HG03378 (cell line): ENCODE measurements at regions not wholly inside any gene's neighbourhood (a gene's known extent, or its start where the extent isn't known, plus 50 kb on each side); places are given as distances from the start of the nearest gene placed in this dataset.

Experiments
- ATAC-seq: cut with Tn5 transposase; IDR thresholded peaks from one replicate; pipeline ENCODE4 v1.9.1; 2021; ENCODE audit warnings: mild to moderate bottlenecking, moderate library complexity; ENCODE audit not compliant: unreplicated experiment

DNA sequence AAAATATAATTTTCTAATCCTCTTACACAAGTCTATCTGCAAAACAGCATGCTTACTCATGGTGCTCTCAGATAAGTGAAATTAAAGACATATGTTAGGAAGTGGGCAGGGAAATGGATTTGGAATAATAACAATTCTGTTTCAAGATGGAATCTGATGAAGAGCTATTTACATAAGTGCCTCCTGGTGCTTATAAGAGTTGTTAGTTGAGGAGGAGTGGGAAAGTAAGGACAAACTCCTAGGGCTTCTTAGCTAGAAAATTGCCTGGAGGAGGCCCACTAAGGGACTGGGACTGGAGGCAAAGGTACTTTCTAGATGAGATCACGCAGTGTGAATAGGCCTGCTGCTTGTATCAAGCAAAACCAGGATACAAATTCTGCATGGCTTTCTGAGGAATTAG, 939.8 kb downstream of the GLUD2 start:
- ATAC-seq = no peak

DNA sequence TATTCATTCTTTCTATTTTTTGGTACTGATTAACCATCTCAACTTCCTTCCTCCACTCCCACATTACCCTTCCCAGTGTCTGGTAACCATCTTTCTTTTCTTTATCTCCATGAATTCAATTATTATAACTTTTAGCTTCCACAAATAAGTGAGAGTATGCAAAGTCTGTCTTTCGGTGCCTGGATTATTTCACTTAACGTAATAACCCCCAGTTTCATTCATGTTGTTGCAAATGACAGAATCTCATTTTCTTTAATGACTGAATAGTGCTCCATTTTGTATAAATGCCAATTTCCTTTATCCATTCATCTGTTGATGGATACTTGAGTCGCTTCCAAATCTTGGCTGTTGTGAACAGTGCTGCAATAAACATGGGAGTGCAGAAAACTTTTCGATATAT, 940.4 kb downstream of the GLUD2 start:
- ATAC-seq = no peak

GRCh38 chrX:122004127-122004526, 956.7 kb downstream of the GLUD2 start:
- no peak for ATAC-seq

GRCh38 chrX:122026665-122027064, 979.3 kb downstream of the GLUD2 start:
- no peak for ATAC-seq

DNA sequence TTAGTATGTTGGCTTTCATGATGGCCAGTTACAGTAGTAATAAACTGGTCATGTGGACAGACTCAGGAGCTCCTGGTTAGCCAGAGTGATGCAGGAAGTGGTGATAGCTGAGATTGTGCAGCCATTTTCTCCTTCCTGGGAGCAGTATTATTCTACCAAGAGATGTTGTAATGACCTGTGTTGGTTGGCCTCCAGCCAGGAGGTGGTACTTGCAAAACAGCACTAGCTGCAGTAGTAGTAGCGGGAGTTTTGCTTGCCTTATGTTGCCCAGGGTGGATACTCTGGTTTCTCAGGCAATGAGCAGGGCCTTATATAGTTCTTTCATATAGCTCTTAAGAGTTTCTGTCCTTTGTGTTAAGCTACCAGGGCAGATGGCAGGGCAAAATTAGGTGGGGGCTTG, 998.8 kb downstream of the GLUD2 start:
- ATAC-seq = no peak

GRCh38 chrX:122046815-122047214, 999.4 kb downstream of the GLUD2 start:
- no peak for ATAC-seq

DNA sequence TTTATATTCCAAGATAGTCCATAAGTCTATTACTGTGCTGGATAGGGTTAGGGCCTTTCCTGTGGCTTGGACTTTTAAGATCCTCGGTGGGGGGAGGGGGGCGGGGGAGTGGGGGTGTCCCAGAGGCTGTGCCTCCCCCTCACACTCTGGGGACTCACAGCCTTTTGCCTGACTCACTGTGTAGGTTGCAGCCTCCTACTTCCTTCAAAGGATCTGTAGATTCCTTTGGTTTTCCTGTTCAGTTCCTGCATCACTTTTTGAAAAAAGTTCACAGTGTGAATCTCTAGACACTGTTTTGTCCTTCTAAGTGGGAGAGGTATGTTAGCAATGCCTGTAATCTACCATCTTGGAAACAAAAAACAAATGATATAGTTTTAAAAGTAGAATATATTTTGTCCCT, 999.9 kb downstream of the GLUD2 start:
- no peak for ATAC-seq

GRCh38 chrX:122055460-122055859, 1008.0 kb downstream of the GLUD2 start:
- ATAC-seq = no peak

DNA sequence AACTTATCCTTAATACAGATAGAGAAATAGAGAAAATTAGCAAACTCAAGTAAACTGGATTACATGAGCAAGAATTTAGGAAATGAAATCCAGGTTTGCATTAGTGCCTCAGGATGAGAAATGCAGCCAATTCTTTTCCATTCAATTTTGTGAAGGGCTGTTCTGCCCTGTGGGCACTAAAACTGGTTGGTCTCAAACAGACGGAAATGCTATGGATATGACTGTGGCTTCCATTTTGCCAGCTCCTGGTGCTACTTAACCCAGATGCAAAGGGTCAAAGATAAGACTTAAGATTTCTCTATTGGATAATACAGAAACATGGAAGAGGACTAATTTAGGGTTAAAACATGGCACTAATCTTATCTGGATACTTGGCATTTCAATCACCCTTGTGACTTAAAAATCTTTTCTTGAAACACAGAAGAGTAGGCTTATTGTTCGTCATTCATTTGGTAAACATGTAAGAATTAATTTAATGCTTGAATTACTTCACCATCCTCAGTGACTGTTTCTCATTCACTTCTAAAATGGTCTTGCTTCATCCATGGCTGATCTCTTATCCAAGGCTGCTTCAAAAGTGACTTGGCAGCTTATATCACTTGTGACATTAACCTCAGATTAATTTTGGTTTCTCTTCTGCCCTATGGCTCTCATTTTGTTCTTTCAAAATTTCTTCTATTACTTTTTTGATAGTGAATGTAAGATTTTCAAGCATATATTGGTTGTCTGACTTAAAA, 1008.7 kb downstream of the GLUD2 start:
- no peak for ATAC-seq

DNA sequence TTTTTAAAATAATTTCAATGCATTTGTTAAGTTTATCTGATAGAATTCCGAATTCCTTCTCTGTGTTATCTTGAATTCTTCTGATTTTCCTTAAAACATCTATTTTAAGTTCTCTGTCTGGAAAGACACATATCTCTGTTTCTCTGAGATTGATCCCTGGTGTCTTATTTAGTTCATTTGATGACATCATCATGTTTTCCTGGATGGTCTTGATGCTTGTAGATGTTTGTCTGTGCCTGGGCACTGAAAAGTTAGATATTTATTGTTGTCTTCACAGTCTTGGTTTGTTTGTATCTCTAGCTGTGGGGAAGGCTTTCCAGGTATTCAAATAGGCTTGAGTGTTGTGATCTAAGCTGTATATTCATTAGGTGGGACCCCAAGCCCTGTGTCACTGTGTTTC, 1028.8 kb downstream of the GLUD2 start:
- no peak for ATAC-seq

GRCh38 chrX:122078079-122078478, 1030.7 kb downstream of the GLUD2 start:
- ATAC-seq = no peak

DNA sequence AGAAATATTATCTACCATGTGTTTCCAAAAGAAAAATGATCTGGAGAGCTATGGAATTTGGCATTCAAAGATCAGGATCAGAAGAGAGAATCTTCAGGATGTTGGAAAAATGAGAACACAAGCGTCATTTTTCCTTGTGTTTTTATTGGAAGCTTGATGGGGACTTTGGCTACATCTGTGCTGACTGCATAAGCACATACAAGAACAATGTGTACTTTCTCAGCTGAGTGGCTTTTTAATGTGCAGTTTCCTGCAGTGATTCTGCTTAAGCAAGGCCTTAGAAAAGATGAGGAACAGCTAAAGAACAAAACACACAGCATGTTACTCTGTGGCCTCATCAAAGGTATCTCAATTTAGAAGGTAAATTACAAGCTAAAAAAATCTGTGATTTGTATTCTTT, 1039.9 kb downstream of the GLUD2 start:
- ATAC-seq = no peak

GRCh38 chrX:122091571-122091970, 1044.2 kb downstream of the GLUD2 start:
- ATAC-seq = no peak

- ATAC-seq = no peak
Observed at GRCh38 chrX:122092360-122092759, 1045.0 kb downstream of the GLUD2 start.

GRCh38 chrX:122092978-122093377, 1045.6 kb downstream of the GLUD2 start:
- ATAC-seq = no peak

GRCh38 chrX:122094611-122095010, 1047.2 kb downstream of the GLUD2 start:
- ATAC-seq = peak; percentile 70

- no peak for ATAC-seq
Observed at GRCh38 chrX:122113376-122113775, 1066.0 kb downstream of the GLUD2 start.

GRCh38 chrX:122113896-122114295, 1066.5 kb downstream of the GLUD2 start:
- ATAC-seq = no peak

DNA sequence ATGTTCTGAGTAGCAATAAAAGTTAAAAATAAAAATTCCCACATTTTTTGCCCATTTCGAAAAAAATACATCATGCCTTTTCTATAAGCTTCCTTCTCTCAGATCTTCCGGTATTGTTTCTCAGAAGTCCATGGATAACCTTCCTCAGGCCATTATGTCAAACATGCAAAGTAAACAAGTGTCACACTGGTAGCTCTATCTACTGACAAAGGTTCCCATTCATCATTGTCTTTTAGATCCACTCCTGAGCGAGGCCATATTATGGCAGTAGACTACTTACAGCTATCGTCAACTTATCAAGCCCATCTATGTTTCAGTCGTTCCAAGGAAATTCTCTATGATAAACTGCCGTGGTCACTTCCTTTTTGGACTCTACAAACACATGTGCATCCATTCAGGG, 1068.2 kb downstream of the GLUD2 start:
- no peak for ATAC-seq

DNA sequence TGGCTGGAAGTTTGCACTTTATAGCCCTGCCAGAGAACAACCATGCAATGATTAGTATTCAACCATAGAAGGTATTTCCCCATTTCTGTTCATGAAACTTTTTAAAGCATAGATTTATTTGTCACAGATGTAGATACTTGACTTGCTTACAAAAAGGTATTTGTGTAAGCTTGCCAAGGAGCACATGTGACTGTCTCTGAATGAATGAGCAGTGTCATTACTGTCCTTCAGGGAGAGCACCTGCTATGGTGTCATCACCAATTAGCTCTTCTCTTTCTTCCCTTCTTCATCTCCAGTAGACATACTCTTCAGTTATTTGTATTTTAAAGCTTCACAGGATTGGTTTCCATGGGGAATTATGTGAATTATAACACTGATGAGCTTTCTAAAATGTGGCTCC, 1064.7 kb upstream of the GRIA3 start:
- ATAC-seq = no peak

DNA sequence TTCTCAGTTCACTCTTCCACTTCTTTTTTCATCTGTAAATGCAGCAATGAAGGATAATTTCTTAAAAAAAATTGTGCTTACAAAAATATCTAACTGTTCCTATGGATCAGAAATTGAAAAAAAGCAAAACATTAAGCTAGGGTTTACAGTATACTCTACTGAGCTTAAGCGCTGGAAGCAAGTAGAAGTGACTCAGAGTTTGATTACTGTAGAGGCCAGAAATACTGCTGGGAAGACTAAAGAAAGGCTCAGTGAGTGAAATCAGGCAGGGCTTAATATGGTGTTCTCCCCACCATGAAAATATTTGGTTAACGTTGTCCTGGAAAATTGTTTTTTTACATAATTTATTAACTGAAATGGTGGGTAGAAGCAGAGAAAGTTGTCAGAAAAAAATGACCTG, 1061.8 kb upstream of the GRIA3 start:
- ATAC-seq = no peak

- no peak for ATAC-seq
Observed at GRCh38 chrX:122133478-122133877, 1050.6 kb upstream of the GRIA3 start.

- ATAC-seq = no peak
Observed at GRCh38 chrX:122134291-122134690, 1049.8 kb upstream of the GRIA3 start.
